GM12878 (cell line): ENCODE measurements at regions not wholly inside any gene's neighbourhood (a gene's known extent, or its start where the extent isn't known, plus 50 kb on each side); places are given as distances from the start of the nearest gene placed in this dataset.

Source experiments
- BHLHE40 ChIP-seq, 2 experiments: fragments of 450-650 bp in 1 of 2; IDR thresholded peaks; 2 replicates each; pipeline ENCODE4 v1.6.1; 2011 to 2017; ENCODE audit warnings: low read depth in 2 of 2, borderline replicate concordance in 1 of 2, improper control_type of control experiment in 1 of 2, low read length in 1 of 2, mild to moderate bottlenecking in 1 of 2
- CEBPB ChIP-seq, 2 experiments: fragments of 150-350 bp in 1 of 2; IDR thresholded peaks; 2 replicates each; pipeline ENCODE4 v1.6.1; 2012 to 2014; ENCODE audit warnings: low read depth in 2 of 2, low read length in 2 of 2, borderline replicate concordance in 1 of 2, inconsistent platforms in 1 of 2
- EZH2 ChIP-seq: IDR thresholded peaks from 2 replicates; pipeline ENCODE4 v1.6.1; 2012; ENCODE audit warnings: low read depth, mild to moderate bottlenecking, control low read depth, inconsistent platforms, low read length, borderline replicate concordance; ENCODE audit not compliant: control insufficient read depth
- FOXK2 ChIP-seq: fragments of 450-650 bp; IDR thresholded peaks from 2 replicates; pipeline ENCODE4 v1.6.1; 2017; ENCODE audit warnings: mild to moderate bottlenecking, moderate library complexity
- POLR2AphosphoS5 ChIP-seq: IDR thresholded peaks from 2 replicates; pipeline ENCODE4 v1.6.1; 2011; ENCODE audit warnings: mild to moderate bottlenecking, low read length, inconsistent platforms
- TF ChIP-seq, protein P1 (sequence below): fragments of 450-650 bp; IDR thresholded peaks from 2 replicates; pipeline ENCODE4 v1.6.1; 2016; ENCODE audit warnings: mild to moderate bottlenecking
- TF ChIP-seq, protein P2 (sequence below), 3 experiments: IDR thresholded peaks in 2 of 3; conservative IDR thresholded peaks in 1 of 3; 2 replicates each; pipeline ENCODE4 v1.5.1; 2011; ENCODE audit warnings: low read depth in 3 of 3, low read length in 3 of 3, mild to moderate bottlenecking in 3 of 3, control low read depth in 2 of 3, moderate library complexity in 2 of 3, inconsistent platforms in 1 of 3, mixed read lengths in 1 of 3; ENCODE audit not compliant: control insufficient read depth in 2 of 3, insufficient read depth in 1 of 3; ENCODE audit errors: extremely low read depth in 1 of 3

DNA sequence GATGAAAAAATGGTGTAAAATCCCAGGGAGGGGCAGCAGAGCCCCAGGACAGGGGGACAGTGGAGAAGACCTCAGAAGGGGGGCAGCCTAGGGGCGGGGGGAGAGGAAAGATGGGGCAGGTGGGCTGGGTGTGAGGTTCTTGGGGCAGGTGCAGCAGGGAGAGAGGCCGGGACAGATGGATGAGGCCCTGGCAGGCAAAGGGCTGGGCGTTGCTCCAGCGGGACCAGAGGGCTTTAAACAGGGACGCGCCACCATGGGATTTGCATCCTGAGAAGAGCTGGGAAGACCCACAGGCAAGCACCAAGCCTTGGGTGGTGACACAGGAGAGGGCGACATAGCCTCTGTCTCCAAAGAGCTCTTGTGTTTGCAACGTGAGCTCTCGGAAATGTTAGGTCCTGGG is 1342.8 kb downstream of the TBC1D22A start:
- TF ChIP-seq, protein P1, sequence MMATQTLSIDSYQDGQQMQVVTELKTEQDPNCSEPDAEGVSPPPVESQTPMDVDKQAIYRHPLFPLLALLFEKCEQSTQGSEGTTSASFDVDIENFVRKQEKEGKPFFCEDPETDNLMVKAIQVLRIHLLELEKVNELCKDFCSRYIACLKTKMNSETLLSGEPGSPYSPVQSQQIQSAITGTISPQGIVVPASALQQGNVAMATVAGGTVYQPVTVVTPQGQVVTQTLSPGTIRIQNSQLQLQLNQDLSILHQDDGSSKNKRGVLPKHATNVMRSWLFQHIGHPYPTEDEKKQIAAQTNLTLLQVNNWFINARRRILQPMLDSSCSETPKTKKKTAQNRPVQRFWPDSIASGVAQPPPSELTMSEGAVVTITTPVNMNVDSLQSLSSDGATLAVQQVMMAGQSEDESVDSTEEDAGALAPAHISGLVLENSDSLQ: no peak
- TF ChIP-seq POLR2AphosphoS5: no peak
- TF ChIP-seq CEBPB (IDR thresholded peaks at IDR 0.05; ENCODE audit: borderline replicate concordance in 1 of 2, low read depth in 2 of 2, low read length in 2 of 2): no peak
- no peak for TF ChIP-seq EZH2
- TF ChIP-seq, protein P2, sequence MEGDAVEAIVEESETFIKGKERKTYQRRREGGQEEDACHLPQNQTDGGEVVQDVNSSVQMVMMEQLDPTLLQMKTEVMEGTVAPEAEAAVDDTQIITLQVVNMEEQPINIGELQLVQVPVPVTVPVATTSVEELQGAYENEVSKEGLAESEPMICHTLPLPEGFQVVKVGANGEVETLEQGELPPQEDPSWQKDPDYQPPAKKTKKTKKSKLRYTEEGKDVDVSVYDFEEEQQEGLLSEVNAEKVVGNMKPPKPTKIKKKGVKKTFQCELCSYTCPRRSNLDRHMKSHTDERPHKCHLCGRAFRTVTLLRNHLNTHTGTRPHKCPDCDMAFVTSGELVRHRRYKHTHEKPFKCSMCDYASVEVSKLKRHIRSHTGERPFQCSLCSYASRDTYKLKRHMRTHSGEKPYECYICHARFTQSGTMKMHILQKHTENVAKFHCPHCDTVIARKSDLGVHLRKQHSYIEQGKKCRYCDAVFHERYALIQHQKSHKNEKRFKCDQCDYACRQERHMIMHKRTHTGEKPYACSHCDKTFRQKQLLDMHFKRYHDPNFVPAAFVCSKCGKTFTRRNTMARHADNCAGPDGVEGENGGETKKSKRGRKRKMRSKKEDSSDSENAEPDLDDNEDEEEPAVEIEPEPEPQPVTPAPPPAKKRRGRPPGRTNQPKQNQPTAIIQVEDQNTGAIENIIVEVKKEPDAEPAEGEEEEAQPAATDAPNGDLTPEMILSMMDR (IDR thresholded peaks at IDR 0.05 in 2 of 3, conservative IDR thresholded peaks at IDR 0.05 in 1 of 3; ENCODE audit: control insufficient read depth in 2 of 3, extremely low read depth in 1 of 3, insufficient read depth in 1 of 3, low read depth in 3 of 3, low read length in 3 of 3): no peak
- TF ChIP-seq BHLHE40 (IDR thresholded peaks at IDR 0.05; ENCODE audit: borderline replicate concordance in 1 of 2, low read depth in 2 of 2, low read length in 1 of 2): no peak
- no peak for TF ChIP-seq FOXK2
